ENCODE measurements at regions not wholly inside any gene's neighbourhood (a gene's known extent, or its start where the extent isn't known, plus 50 kb on each side); places are given as distances from the start of the nearest gene placed in this dataset.

DNA sequence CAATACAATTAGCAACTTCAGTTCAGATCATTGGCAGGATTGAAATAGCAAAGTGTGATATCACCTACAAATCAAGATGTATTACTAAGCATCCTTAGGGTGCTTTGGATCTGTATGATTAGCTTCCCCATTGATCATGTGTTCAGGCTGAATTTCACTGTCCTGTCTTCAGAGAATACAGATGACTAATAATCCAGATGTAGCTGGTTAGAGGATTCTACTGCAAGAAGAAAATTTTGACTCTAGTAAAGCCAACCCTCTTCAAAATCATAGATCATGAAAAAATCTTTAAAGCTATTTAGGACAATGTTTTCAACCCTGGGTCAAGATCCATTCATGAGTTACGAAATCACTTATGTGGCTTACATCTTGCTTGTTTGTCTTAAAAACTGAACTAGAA is 184.4 kb downstream of the PTGER3 start:
- DNase-seq (ENCODE audit: low read depth, low spot score) (no peak), ATAC-seq (no peak), FAIRE-seq (no peak)
- POLR2A ChIA-PET: no interaction called here
- BruUV-seq (replicated peaks): no TSS peak
- Histone ChIP-seq H3K4me1 (ENCODE audit: control insufficient read depth, insufficient read depth, low read length) (no peaks in the 10 kb centered on the region), H3K27ac (ENCODE audit: control insufficient read depth, insufficient read depth) (no peak overlapping the region), H3K4me2 (ENCODE audit: control insufficient read depth, insufficient read depth) (no peak overlapping the region), H3K9me3 (replicated peaks; ENCODE audit: control insufficient read depth, insufficient read depth, low read length) (no peaks in the 10 kb centered on the region), H4K20me1 (ENCODE audit: control insufficient read depth, insufficient read depth) (no peaks in the 10 kb centered on the region), H3K27me3 (replicated peaks in 1 of 2; ENCODE audit: control insufficient read depth in 2 of 2, insufficient read depth in 2 of 2, low read length in 1 of 2) (no peaks in the 10 kb centered on the region), H3K4me3 (no peak overlapping the region), H3K9ac (ENCODE audit: control insufficient read depth, insufficient read depth, low read length) (no peak overlapping the region), H2AFZ (ENCODE audit: control insufficient read depth, low read depth, low read length) (no peak overlapping the region), H3K36me3 (ENCODE audit: control insufficient read depth in 2 of 2, insufficient read depth in 2 of 2, low read length in 1 of 2) (no peaks in the 10 kb centered on the region), H3K79me2 (ENCODE audit: control insufficient read depth, insufficient read depth, low read length) (no peaks in the 10 kb centered on the region)
- SMC1A ChIA-PET (ENCODE audit: uncharacterized antibody, unreplicated experiment): no interaction called here
- RAD21 ChIA-PET (ENCODE audit: unreplicated experiment): no interaction called here
- CTCF ChIA-PET: interaction anchor here (1.0 to 3.0 kb wide), 2 partner anchors 15 to 29 kb away, joined by 3 to 9 read pairs; no protein-coding TSS in a partner anchor
- 13% methylated on average over 1 of the region's 1 CpG for WGBS (ENCODE audit: insufficient coverage, insufficient replicate concordance, low lambda C conversion rate, missing lambda C conversion rate)
- TF ChIP-seq NFXL1 (IDR thresholded peaks at IDR 0.05; ENCODE audit: borderline replicate concordance) (no peak), ASH2L (IDR thresholded peaks at IDR 0.05; ENCODE audit: borderline replicate concordance, low read depth) (no peak), SREBF2 (IDR thresholded peaks at IDR 0.05; ENCODE audit: low read length) (no peak), NKRF (conservative IDR thresholded peaks at IDR 0.05) (no peak), TCF3 (IDR thresholded peaks at IDR 0.05; ENCODE audit: borderline replicate concordance, insufficient read depth, low read depth, low read length) (no peak), ZNF217 (IDR thresholded peaks at IDR 0.05) (no peak), SMC3 (IDR thresholded peaks at IDR 0.05; ENCODE audit: borderline replicate concordance, low read length) (no peak), NR2C1 (IDR thresholded peaks at IDR 0.05) (no peak), CREB1 (IDR thresholded peaks at IDR 0.05; ENCODE audit: low read depth) (no peak)
- TF ChIP-seq, protein P1, sequence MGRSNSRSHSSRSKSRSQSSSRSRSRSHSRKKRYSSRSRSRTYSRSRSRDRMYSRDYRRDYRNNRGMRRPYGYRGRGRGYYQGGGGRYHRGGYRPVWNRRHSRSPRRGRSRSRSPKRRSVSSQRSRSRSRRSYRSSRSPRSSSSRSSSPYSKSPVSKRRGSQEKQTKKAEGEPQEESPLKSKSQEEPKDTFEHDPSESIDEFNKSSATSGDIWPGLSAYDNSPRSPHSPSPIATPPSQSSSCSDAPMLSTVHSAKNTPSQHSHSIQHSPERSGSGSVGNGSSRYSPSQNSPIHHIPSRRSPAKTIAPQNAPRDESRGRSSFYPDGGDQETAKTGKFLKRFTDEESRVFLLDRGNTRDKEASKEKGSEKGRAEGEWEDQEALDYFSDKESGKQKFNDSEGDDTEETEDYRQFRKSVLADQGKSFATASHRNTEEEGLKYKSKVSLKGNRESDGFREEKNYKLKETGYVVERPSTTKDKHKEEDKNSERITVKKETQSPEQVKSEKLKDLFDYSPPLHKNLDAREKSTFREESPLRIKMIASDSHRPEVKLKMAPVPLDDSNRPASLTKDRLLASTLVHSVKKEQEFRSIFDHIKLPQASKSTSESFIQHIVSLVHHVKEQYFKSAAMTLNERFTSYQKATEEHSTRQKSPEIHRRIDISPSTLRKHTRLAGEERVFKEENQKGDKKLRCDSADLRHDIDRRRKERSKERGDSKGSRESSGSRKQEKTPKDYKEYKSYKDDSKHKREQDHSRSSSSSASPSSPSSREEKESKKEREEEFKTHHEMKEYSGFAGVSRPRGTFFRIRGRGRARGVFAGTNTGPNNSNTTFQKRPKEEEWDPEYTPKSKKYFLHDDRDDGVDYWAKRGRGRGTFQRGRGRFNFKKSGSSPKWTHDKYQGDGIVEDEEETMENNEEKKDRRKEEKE (IDR thresholded peaks at IDR 0.05): no peak
- intact Hi-C loops (cut with micrococcal nuclease; ENCODE audit: unreplicated experiment): no loop called here
- in situ Hi-C loops (cut with MboI): no loop called here

Measured in GM12878 (cell line).